Activated CD8-positive, alpha-beta T cell treated with anti-CD3 and anti-CD28 coated beads, Interleukin-2, amount 10 ng/mL, durations not matched to agents 7 days and 5 days (primary cell): ENCODE measurements at regions not wholly inside any gene's neighbourhood (a gene's known extent, or its start where the extent isn't known, plus 50 kb on each side); places are given as distances from the start of the nearest gene placed in this dataset.

Source experiments
- ATAC-seq: fragments of 150-1000 bp; cut with Tn5 transposase; one replicate; pipeline ENCODE4 v1.10.0; 2021; ENCODE audit warnings: moderate library complexity
- CTCF ChIA-PET: fragments of 350-600 bp; sonication (Branson Sonifier 250); formaldehyde crosslinking; loops from one replicate; lab custom pipeline; 2021; ENCODE audit warnings: antibody characterized with exemption; lab: Charles Lee
- POLR2A ChIA-PET: fragments of 350-600 bp; sonication (Branson Sonifier 250); formaldehyde crosslinking; loops from one replicate; lab custom pipeline; 2021; ENCODE audit warnings: antibody characterized with exemption; lab: Charles Lee
- DNase-seq: peaks from one replicate; pipeline ENCODE4 v3.0.0-alpha.2; 2020
- H3K27ac Mint-ChIP-seq: one replicate; pipeline ENCODE4 v1.8.0; 2021; ENCODE audit warnings: mild to moderate bottlenecking, mixed read lengths
- H3K27me3 Mint-ChIP-seq: one replicate; pipeline ENCODE4 v1.8.0; 2021; ENCODE audit warnings: low read depth, mixed read lengths
- H3K36me3 Mint-ChIP-seq: one replicate; pipeline ENCODE4 v1.8.0; 2021; ENCODE audit warnings: low read depth, mixed read lengths
- H3K4me1 Mint-ChIP-seq: one replicate; pipeline ENCODE4 v1.8.0; 2021; ENCODE audit warnings: low read depth, mixed read lengths
- H3K4me3 Mint-ChIP-seq: one replicate; pipeline ENCODE4 v1.8.0; 2021; ENCODE audit warnings: mild to moderate bottlenecking, mixed read lengths
- H3K9me3 Mint-ChIP-seq: one replicate; pipeline ENCODE4 v1.8.0; 2022; ENCODE audit warnings: mixed read lengths; ENCODE audit not compliant: insufficient read depth

- DNase-seq = no peak
- CTCF ChIA-PET = interaction anchor here (1.8 kb wide), 1 partner anchor 23 kb away, joined by 4 read pairs; no protein-coding TSS in a partner anchor
- no peak for ATAC-seq
- H3K27me3 Mint-ChIP-seq = peaks cover 13% of the 10 kb centered on the region
- H3K4me1 Mint-ChIP-seq = peaks cover 2% of the 10 kb centered on the region
- POLR2A ChIA-PET = no interaction called here
- no peak overlapping the region for H3K4me3 Mint-ChIP-seq
- no peaks in the 10 kb centered on the region for H3K36me3 Mint-ChIP-seq
- no peak overlapping the region for H3K27ac Mint-ChIP-seq
- no peaks in the 10 kb centered on the region for H3K9me3 Mint-ChIP-seq
Measured at GRCh38 chr16:17945080-17945601, 391.4 kb downstream of the NPIPA8 start.

GRCh38 chr16:17944345-17944744 lies 392.2 kb downstream of the NPIPA8 start:
- Mint-ChIP-seq H3K4me1 (peaks cover 4% of the 10 kb centered on the region), H3K9me3 (no peaks in the 10 kb centered on the region), H3K27me3 (peaks cover 6% of the 10 kb centered on the region), H3K36me3 (no peaks in the 10 kb centered on the region), H3K4me3 (no peak overlapping the region), H3K27ac (no peak overlapping the region)
- ATAC-seq (no peak), DNase-seq (no peak)
- ChIA-PET CTCF (interaction anchor here (1.8 kb wide), 1 partner anchor 23 kb away, joined by 4 read pairs; no protein-coding TSS in a partner anchor), POLR2A (no interaction called here)

- no peak overlapping the region for H3K4me3 Mint-ChIP-seq
- H3K27me3 Mint-ChIP-seq = peaks cover 3% of the 10 kb centered on the region
- no peaks in the 10 kb centered on the region for H3K9me3 Mint-ChIP-seq
- DNase-seq (no peak), ATAC-seq (no peak)
- H3K27ac Mint-ChIP-seq = no peak overlapping the region
- ChIA-PET CTCF (interaction anchor here (1.6 kb wide), 1 partner anchor 20 kb away, joined by 4 read pairs; no protein-coding TSS in a partner anchor), POLR2A (no interaction called here)
- H3K36me3 Mint-ChIP-seq = no peaks in the 10 kb centered on the region
- H3K4me1 Mint-ChIP-seq = peaks cover 9% of the 10 kb centered on the region
Measured at GRCh38 chr16:17942067-17942466, 394.5 kb downstream of the NPIPA8 start.

GRCh38 chr16:17940584-17941364 lies 395.8 kb downstream of the NPIPA8 start:
- Mint-ChIP-seq H3K36me3 (no peaks in the 10 kb centered on the region), H3K4me1 (peaks cover 9% of the 10 kb centered on the region), H3K9me3 (no peaks in the 10 kb centered on the region), H3K27ac (no peak overlapping the region), H3K4me3 (no peak overlapping the region), H3K27me3 (peaks cover 1% of the 10 kb centered on the region)
- DNase-seq (no peak), ATAC-seq (no peak)
- CTCF ChIA-PET = no interaction called here
- POLR2A ChIA-PET = no interaction called here

- Mint-ChIP-seq H3K27ac (no peak overlapping the region), H3K27me3 (no peaks in the 10 kb centered on the region), H3K4me3 (no peak overlapping the region), H3K4me1 (peaks cover 9% of the 10 kb centered on the region), H3K36me3 (no peaks in the 10 kb centered on the region), H3K9me3 (no peaks in the 10 kb centered on the region)
- CTCF ChIA-PET = interaction anchor here (1.4 kb wide), 1 partner anchor 18 kb away, joined by 4 read pairs; no protein-coding TSS in a partner anchor
- ATAC-seq (no peak), DNase-seq (no peak)
- POLR2A ChIA-PET = no interaction called here
Measured at GRCh38 chr16:17939723-17940122, 396.8 kb downstream of the NPIPA8 start.

GRCh38 chr16:17939122-17939536 lies 397.4 kb downstream of the NPIPA8 start:
- ATAC-seq (peak; percentile 58), DNase-seq (no peak)
- H3K27ac Mint-ChIP-seq = peak overlapping the region; percentile 42
- H3K4me3 Mint-ChIP-seq = peak overlapping the region; percentile 42
- ChIA-PET CTCF (interaction anchor here (1.4 kb wide), 1 partner anchor 17 kb away, joined by 4 read pairs; no protein-coding TSS in a partner anchor), POLR2A (interaction anchor here (0.6 kb wide), 1 partner anchor 847 kb away, joined by 3 read pairs; no protein-coding TSS in a partner anchor)
- no peaks in the 10 kb centered on the region for H3K9me3 Mint-ChIP-seq
- H3K27me3 Mint-ChIP-seq = no peaks in the 10 kb centered on the region
- H3K36me3 Mint-ChIP-seq = no peaks in the 10 kb centered on the region
- H3K4me1 Mint-ChIP-seq = peaks cover 9% of the 10 kb centered on the region

GRCh38 chr16:17938546-17938945 lies 398.0 kb downstream of the NPIPA8 start:
- no peaks in the 10 kb centered on the region for H3K27me3 Mint-ChIP-seq
- DNase-seq = no peak
- no peak overlapping the region for H3K27ac Mint-ChIP-seq

GRCh38 chr16:17936766-17937402 lies 399.7 kb downstream of the NPIPA8 start:
- ChIA-PET POLR2A (no interaction called here), CTCF (interaction anchor here (0.8 kb wide), 1 partner anchor 18 kb away, joined by 3 read pairs; no protein-coding TSS in a partner anchor)
- Mint-ChIP-seq H3K9me3 (no peaks in the 10 kb centered on the region), H3K4me1 (peaks cover 9% of the 10 kb centered on the region), H3K27ac (no peak overlapping the region), H3K27me3 (no peaks in the 10 kb centered on the region), H3K4me3 (no peak overlapping the region), H3K36me3 (no peaks in the 10 kb centered on the region)
- DNase-seq = no peak
- no peak for ATAC-seq

More at GRCh38 chr16:17938546-17938945, 398.0 kb downstream of the NPIPA8 start:
- ChIA-PET CTCF (interaction anchor here (1.4 kb wide), 1 partner anchor 16 kb away, joined by 4 read pairs; no protein-coding TSS in a partner anchor), POLR2A (interaction anchor here (0.6 to 0.7 kb wide), 2 partner anchors 363 to 846 kb away, joined by 3 to 4 read pairs; no protein-coding TSS in a partner anchor)
- no peaks in the 10 kb centered on the region for H3K36me3 Mint-ChIP-seq
- no peak for ATAC-seq
- no peaks in the 10 kb centered on the region for H3K9me3 Mint-ChIP-seq
- H3K4me1 Mint-ChIP-seq = peaks cover 9% of the 10 kb centered on the region
- no peak overlapping the region for H3K4me3 Mint-ChIP-seq

GRCh38 chr16:17930280-17930679 lies 406.3 kb downstream of the NPIPA8 start:
- no peak overlapping the region for H3K27ac Mint-ChIP-seq
- POLR2A ChIA-PET = no interaction called here
- H3K4me3 Mint-ChIP-seq = no peak overlapping the region
- ATAC-seq (no peak), DNase-seq (no peak)
- CTCF ChIA-PET = no interaction called here
- no peaks in the 10 kb centered on the region for H3K36me3 Mint-ChIP-seq
- no peaks in the 10 kb centered on the region for H3K4me1 Mint-ChIP-seq
- H3K9me3 Mint-ChIP-seq = no peaks in the 10 kb centered on the region
- no peaks in the 10 kb centered on the region for H3K27me3 Mint-ChIP-seq

- no peaks in the 10 kb centered on the region for H3K4me1 Mint-ChIP-seq
- DNase-seq = no peak
Measured at GRCh38 chr16:17926866-17927399, 409.6 kb downstream of the NPIPA8 start.

GRCh38 chr16:17926461-17926860 lies 410.1 kb downstream of the NPIPA8 start:
- peaks cover 6% of the 10 kb centered on the region for H3K27me3 Mint-ChIP-seq
- ATAC-seq = no peak
- H3K36me3 Mint-ChIP-seq = no peaks in the 10 kb centered on the region
- H3K4me3 Mint-ChIP-seq = no peak overlapping the region
- H3K4me1 Mint-ChIP-seq = no peaks in the 10 kb centered on the region
- ChIA-PET POLR2A (no interaction called here), CTCF (no interaction called here)
- H3K27ac Mint-ChIP-seq = no peak overlapping the region
- no peaks in the 10 kb centered on the region for H3K9me3 Mint-ChIP-seq
- DNase-seq = no peak

More at GRCh38 chr16:17926866-17927399, 409.6 kb downstream of the NPIPA8 start:
- ChIA-PET POLR2A (no interaction called here), CTCF (no interaction called here)
- Mint-ChIP-seq H3K4me3 (no peak overlapping the region), H3K27ac (no peak overlapping the region), H3K36me3 (no peaks in the 10 kb centered on the region), H3K9me3 (no peaks in the 10 kb centered on the region), H3K27me3 (peaks cover 6% of the 10 kb centered on the region)
- no peak for ATAC-seq
